ENCODE measurements at regions not wholly inside any gene's neighbourhood (a gene's known extent, or its start where the extent isn't known, plus 50 kb on each side); places are given as distances from the start of the nearest gene placed in this dataset.

- TF ChIP-seq SIN3A (IDR thresholded peaks at IDR 0.05; ENCODE audit: low read depth, low read length): no peak
- no peak for TF ChIP-seq CBX3 (IDR thresholded peaks at IDR 0.05; ENCODE audit: borderline replicate concordance, low read depth)
- TF ChIP-seq EP300 (IDR thresholded peaks at IDR 0.05; ENCODE audit: borderline replicate concordance in 1 of 2, control insufficient read depth in 1 of 2, low read depth in 2 of 2, low read length in 2 of 2): no peak
- TF ChIP-seq, protein P1, sequence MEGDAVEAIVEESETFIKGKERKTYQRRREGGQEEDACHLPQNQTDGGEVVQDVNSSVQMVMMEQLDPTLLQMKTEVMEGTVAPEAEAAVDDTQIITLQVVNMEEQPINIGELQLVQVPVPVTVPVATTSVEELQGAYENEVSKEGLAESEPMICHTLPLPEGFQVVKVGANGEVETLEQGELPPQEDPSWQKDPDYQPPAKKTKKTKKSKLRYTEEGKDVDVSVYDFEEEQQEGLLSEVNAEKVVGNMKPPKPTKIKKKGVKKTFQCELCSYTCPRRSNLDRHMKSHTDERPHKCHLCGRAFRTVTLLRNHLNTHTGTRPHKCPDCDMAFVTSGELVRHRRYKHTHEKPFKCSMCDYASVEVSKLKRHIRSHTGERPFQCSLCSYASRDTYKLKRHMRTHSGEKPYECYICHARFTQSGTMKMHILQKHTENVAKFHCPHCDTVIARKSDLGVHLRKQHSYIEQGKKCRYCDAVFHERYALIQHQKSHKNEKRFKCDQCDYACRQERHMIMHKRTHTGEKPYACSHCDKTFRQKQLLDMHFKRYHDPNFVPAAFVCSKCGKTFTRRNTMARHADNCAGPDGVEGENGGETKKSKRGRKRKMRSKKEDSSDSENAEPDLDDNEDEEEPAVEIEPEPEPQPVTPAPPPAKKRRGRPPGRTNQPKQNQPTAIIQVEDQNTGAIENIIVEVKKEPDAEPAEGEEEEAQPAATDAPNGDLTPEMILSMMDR (IDR thresholded peaks at IDR 0.05 in 2 of 3, conservative IDR thresholded peaks at IDR 0.05 in 1 of 3; ENCODE audit: control insufficient read depth in 2 of 3, extremely low read depth in 1 of 3, insufficient read depth in 1 of 3, low read depth in 3 of 3, low read length in 3 of 3): no peak
- no peak for TF ChIP-seq ELK1 (IDR thresholded peaks at IDR 0.05; ENCODE audit: low read depth, low read length)
Observed at GRCh38 chrX:6293716-6294115, 65.0 kb upstream of the NLGN4X start.

Measured in GM12878 (cell line).